ENCODE measurements at regions not wholly inside any gene's neighbourhood (a gene's known extent, or its start where the extent isn't known, plus 50 kb on each side); places are given as distances from the start of the nearest gene placed in this dataset.

- H3K27ac ChIP-seq: no peak overlapping the region
- no peaks in the 10 kb centered on the region for H3K36me3 ChIP-seq
- H3K4me1 ChIP-seq: no peaks in the 10 kb centered on the region
- intact Hi-C loops (cut with DNase I): no loop called here
- DNase-seq (no peak), FAIRE-seq (no peak), ATAC-seq (peak in 3 of 4 donors; percentile 51 to 81 (median 73))
- no peak for TF ChIP-seq CTCF (IDR thresholded peaks at IDR 0.05)
- H3K9me3 ChIP-seq: no peaks in the 10 kb centered on the region
- H3K4me3 ChIP-seq: no peak overlapping the region
- WGBS, 2 donors: 76 to 82% methylated on average over 4 of the region's 4 CpGs
- H3K27me3 ChIP-seq: no peaks in the 10 kb centered on the region
Observed at GRCh38 chr6:109229536-109229935, 134.2 kb downstream of the CEP57L1 start.

- TF ChIP-seq CTCF (IDR thresholded peaks at IDR 0.05): no peak
- DNase-seq: no peak
- Histone ChIP-seq H3K4me1 (no peaks in the 10 kb centered on the region), H3K4me3 (no peak overlapping the region), H3K27ac (no peak overlapping the region), H3K9me3 (no peaks in the 10 kb centered on the region), H3K27me3 (no peaks in the 10 kb centered on the region), H3K36me3 (no peaks in the 10 kb centered on the region)
- FAIRE-seq: no peak
- intact Hi-C loops (cut with DNase I): no loop called here
- ATAC-seq: no peak
Observed at GRCh38 chr6:109227646-109228045, 132.3 kb downstream of the CEP57L1 start.

- H3K27me3 ChIP-seq: no peaks in the 10 kb centered on the region
- no peak for DNase-seq
- peak; percentile 20 for FAIRE-seq
- H3K36me3 ChIP-seq: no peaks in the 10 kb centered on the region
- no peak overlapping the region for H3K4me3 ChIP-seq
- no peak for ATAC-seq
- H3K9me3 ChIP-seq: no peaks in the 10 kb centered on the region
- H3K4me1 ChIP-seq: no peaks in the 10 kb centered on the region
- no peak for TF ChIP-seq CTCF (IDR thresholded peaks at IDR 0.05)
- no peak overlapping the region for H3K27ac ChIP-seq
- intact Hi-C loops (cut with DNase I): no loop called here
Observed at GRCh38 chr6:109226353-109226752, 131.0 kb downstream of the CEP57L1 start.

- FAIRE-seq (no peak), ATAC-seq (no peak), DNase-seq (no peak)
- no peak for TF ChIP-seq CTCF (IDR thresholded peaks at IDR 0.05)
- Histone ChIP-seq H3K27me3 (no peaks in the 10 kb centered on the region), H3K9me3 (no peaks in the 10 kb centered on the region), H3K36me3 (no peaks in the 10 kb centered on the region), H3K4me3 (no peak overlapping the region), H3K4me1 (no peaks in the 10 kb centered on the region), H3K27ac (no peak overlapping the region)
- intact Hi-C loops (cut with DNase I): no loop called here
- 95% methylated on average over 6 of the region's 6 CpGs for WGBS, 2 donors
Observed at GRCh38 chr6:109225946-109226345, 130.6 kb downstream of the CEP57L1 start.

GRCh38 chr6:109224994-109225393, 129.7 kb downstream of the CEP57L1 start:
- Histone ChIP-seq H3K27ac (no peak overlapping the region), H3K27me3 (no peaks in the 10 kb centered on the region), H3K4me1 (no peaks in the 10 kb centered on the region), H3K4me3 (no peak overlapping the region), H3K36me3 (no peaks in the 10 kb centered on the region), H3K9me3 (no peaks in the 10 kb centered on the region)
- intact Hi-C loops (cut with DNase I): no loop called here
- FAIRE-seq (no peak), ATAC-seq (no peak), DNase-seq (no peak)
- no peak for TF ChIP-seq CTCF (IDR thresholded peaks at IDR 0.05)
- 90 to 93% methylated on average over 1 of the region's 1 CpG for WGBS, 2 donors
